ENCODE measurements at regions not wholly inside any gene's neighbourhood (a gene's known extent, or its start where the extent isn't known, plus 50 kb on each side); places are given as distances from the start of the nearest gene placed in this dataset.

DNA sequence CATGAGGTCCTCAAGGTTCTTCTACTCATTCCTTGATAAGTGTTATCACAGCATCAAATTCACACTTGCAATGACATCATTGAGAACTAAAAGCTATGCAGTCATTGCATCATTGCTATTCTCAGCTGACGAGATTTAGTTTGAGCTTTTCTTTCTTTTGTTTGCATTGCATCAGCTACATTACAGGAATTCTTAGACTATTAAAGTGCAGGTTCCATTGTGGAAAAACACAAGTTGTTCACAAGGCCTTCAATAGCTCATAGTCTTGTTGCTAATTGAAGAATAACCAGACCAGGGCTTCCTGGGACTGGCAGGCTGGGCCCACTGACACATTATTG is 139.3 kb downstream of the CXCL12 start:
- H3K4me1 Mint-ChIP-seq = peaks cover 0 to 5% of the 10 kb centered on the region in 2 donors
- no peaks in the 10 kb centered on the region for H3K36me3 ChIP-seq (ENCODE audit: control insufficient read depth, insufficient read depth, low read length)
- no peaks in the 10 kb centered on the region for H3K36me3 Mint-ChIP-seq
- H3K4me3 Mint-ChIP-seq = no peak overlapping the region
- no peaks in the 10 kb centered on the region for H3K9me3 ChIP-seq (ENCODE audit: control insufficient read depth, insufficient read depth, low read length)
- intact Hi-C loops (cut with micrococcal nuclease) = no loop called here
- TF ChIP-seq CTCF (IDR thresholded peaks at IDR 0.05) = no peak
- no peaks in the 10 kb centered on the region for H3K27me3 ChIP-seq (ENCODE audit: control insufficient read depth, insufficient read depth, low read length)
- no peak for ATAC-seq
- no peak for DNase-seq
- H3K27me3 Mint-ChIP-seq (ENCODE audit: low read depth in 2 of 2) = peaks cover 0 to 6% of the 10 kb centered on the region in 2 donors
- peaks cover 4% of the 10 kb centered on the region in 2 donors for H3K9me3 Mint-ChIP-seq
- no peak overlapping the region for H3K27ac Mint-ChIP-seq
- WGBS (ENCODE audit: insufficient coverage) = 92% methylated on average over 1 of the region's 1 CpG
- H3K4me1 ChIP-seq (ENCODE audit: control insufficient read depth, insufficient read depth, low read length) = no peaks in the 10 kb centered on the region
- no peak overlapping the region for H3K27ac ChIP-seq (ENCODE audit: low read length)
- H3K4me3 ChIP-seq (ENCODE audit: low read length) = no peak overlapping the region

DNA sequence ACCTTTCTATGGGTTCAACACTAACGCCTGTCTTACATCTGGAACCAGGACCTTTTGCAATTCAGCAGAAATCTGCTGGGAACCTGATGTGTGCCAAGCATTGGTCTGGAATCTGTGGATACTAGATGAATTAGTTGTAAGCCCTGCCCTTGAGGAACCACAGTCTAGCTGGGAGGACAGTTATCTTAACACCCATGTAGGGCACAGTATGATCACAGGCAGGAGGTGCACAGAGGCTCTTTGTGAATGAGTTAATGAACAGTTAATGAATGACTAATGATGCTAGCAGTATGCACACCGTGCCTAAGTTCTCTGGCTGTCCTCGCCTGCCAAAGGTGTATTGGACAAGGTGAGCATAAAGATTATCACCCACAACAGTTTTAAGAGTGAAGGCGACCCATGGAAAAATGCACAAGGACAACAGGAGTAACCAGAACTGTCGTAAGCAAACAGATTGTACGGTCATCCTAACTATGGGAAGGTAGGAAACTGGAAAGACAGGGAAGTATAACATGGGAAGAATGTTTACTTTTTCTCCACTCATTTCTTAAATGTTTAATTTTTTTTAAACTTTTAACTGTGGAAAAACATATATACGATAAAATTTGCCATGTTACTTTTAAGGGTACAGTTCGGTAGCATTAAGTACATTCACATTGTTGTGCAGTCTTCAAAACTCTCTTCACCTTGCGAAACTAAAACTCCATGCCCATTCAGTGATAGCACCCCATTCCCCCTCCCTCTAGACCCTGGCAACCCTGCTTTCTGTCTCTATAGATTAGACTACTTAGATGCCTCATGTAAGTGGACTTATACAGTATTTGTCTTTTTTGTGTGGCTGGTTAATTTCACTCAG is 139.9 kb downstream of the CXCL12 start:
- peaks cover 0 to 6% of the 10 kb centered on the region in 2 donors for H3K27me3 Mint-ChIP-seq (ENCODE audit: low read depth in 2 of 2)
- Histone ChIP-seq H3K36me3 (ENCODE audit: control insufficient read depth, insufficient read depth, low read length) (no peaks in the 10 kb centered on the region), H3K9me3 (ENCODE audit: control insufficient read depth, insufficient read depth, low read length) (no peaks in the 10 kb centered on the region), H3K27ac (ENCODE audit: low read length) (no peak overlapping the region), H3K4me1 (ENCODE audit: control insufficient read depth, insufficient read depth, low read length) (no peaks in the 10 kb centered on the region), H3K4me3 (ENCODE audit: low read length) (no peak overlapping the region), H3K27me3 (ENCODE audit: control insufficient read depth, insufficient read depth, low read length) (no peaks in the 10 kb centered on the region)
- H3K27ac Mint-ChIP-seq = no peak overlapping the region
- ATAC-seq (no peak), DNase-seq (no peak)
- H3K4me1 Mint-ChIP-seq = peaks cover 0 to 5% of the 10 kb centered on the region in 2 donors
- H3K36me3 Mint-ChIP-seq = no peaks in the 10 kb centered on the region
- H3K4me3 Mint-ChIP-seq = no peak overlapping the region
- 85% methylated on average over 8 of the region's 9 CpGs for WGBS (ENCODE audit: insufficient coverage)
- H3K9me3 Mint-ChIP-seq = peaks cover 4% of the 10 kb centered on the region in 2 donors
- TF ChIP-seq CTCF (IDR thresholded peaks at IDR 0.05) = no peak
- intact Hi-C loops (cut with micrococcal nuclease) = no loop called here

DNA sequence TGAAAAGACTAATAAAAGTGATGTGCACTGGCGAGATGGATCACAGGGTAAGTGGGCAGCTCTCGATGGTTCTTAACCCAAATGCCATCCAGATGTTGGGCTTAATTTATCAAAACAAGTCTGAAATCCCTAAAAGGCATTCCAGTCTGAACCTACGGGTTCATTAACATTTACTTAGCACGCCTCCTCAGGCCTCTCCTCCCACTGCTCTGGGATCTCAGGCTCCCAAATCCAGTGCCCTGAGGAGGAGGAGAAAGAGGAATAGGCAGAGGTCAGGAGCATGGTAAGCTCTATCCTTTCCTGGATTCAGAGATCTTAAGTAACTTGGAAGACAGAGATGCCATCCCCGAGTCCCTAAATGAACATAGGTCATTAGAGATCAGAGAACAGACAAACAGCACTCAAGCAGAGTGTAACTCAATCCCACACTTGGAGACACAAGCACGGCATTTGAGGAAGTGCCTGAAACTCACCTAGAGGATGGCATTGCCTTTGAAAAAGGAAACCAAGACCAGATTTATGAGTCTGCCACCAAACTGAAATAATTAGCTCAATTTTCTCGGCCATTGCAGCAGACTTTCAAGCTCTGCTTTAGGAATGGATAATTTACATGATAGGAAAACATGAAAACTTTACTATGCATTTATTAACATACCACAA is 140.9 kb downstream of the CXCL12 start:
- H3K9me3 Mint-ChIP-seq = peaks cover 4% of the 10 kb centered on the region in 2 donors
- Histone ChIP-seq H3K27ac (ENCODE audit: low read length) (no peak overlapping the region), H3K9me3 (ENCODE audit: control insufficient read depth, insufficient read depth, low read length) (no peaks in the 10 kb centered on the region), H3K36me3 (ENCODE audit: control insufficient read depth, insufficient read depth, low read length) (no peaks in the 10 kb centered on the region), H3K4me3 (ENCODE audit: low read length) (no peak overlapping the region), H3K4me1 (ENCODE audit: control insufficient read depth, insufficient read depth, low read length) (no peaks in the 10 kb centered on the region), H3K27me3 (ENCODE audit: control insufficient read depth, insufficient read depth, low read length) (no peaks in the 10 kb centered on the region)
- H3K27me3 Mint-ChIP-seq (ENCODE audit: low read depth in 2 of 2) = peaks cover 0 to 9% of the 10 kb centered on the region in 2 donors
- H3K4me1 Mint-ChIP-seq = peaks cover 0 to 5% of the 10 kb centered on the region in 2 donors
- no peak overlapping the region for H3K4me3 Mint-ChIP-seq
- intact Hi-C loops (cut with micrococcal nuclease) = no loop called here
- DNase-seq = no peak
- no peak overlapping the region for H3K27ac Mint-ChIP-seq
- TF ChIP-seq CTCF (IDR thresholded peaks at IDR 0.05) = no peak
- WGBS (ENCODE audit: insufficient coverage) = 73% methylated on average over 6 of the region's 7 CpGs
- ATAC-seq = no peak
- no peaks in the 10 kb centered on the region for H3K36me3 Mint-ChIP-seq
